NK-92 (cell line): ENCODE measurements at regions not wholly inside any gene's neighbourhood (a gene's known extent, or its start where the extent isn't known, plus 50 kb on each side); places are given as distances from the start of the nearest gene placed in this dataset.
"Not testable (repeated sequence)": the region's sequence is repeated elsewhere in the genome, so short reads cannot be mapped to it uniquely, and the experiment has no call there.

ENCODE experiments used
- DNase-seq: peaks from one replicate; lab custom pipeline; 2025; ENCODE audit not compliant: unreplicated experiment; lab: John Stamatoyannopoulos, UW

- DNase-seq, result no peak
These were observed 184.4 kb upstream of the MEF2C start for GRCh38 chr5:89067362-89067761.

DNA sequence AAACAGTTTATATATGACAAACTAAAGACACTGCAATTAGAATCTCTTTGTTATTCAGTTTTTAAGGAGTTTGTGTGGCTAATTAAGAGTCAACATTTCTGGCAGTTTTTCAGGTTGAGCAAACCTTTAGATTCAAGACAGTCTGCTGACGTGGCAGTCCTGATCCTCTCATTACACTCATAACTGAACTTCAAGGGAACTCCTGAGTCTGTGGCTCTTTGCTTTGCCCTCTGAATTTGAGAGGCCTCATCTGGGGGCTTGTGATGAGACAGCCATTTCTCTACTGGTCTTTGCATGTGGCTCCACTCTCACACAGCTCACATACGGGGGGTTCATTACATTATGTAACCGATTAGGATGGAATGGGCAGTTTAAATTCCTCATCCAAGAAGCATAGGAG, 182.9 kb upstream of the MEF2C start:
- DNase-seq, result no peak

- no peak for DNase-seq
These were observed 181.8 kb upstream of the MEF2C start for GRCh38 chr5:89064736-89065135.

DNA sequence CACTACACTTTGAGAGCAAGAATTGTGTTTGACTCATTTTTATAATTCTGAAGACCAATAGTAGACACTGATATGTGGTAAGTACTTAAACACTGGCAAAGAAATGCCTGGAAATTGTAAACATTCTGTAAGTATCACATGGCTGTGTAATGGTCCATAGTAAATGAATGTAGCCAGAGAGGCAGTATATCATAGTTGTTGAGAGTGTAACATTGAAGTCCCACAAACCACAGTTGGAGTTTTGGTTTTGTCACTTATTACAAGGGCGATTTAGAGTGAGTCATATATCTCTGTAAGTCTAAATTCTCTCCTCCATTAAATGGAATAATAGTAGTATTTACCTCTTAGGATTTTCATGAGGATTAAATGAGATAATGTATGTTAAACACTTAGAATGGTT, 181.1 kb upstream of the MEF2C start:
- DNase-seq, result no peak

DNA sequence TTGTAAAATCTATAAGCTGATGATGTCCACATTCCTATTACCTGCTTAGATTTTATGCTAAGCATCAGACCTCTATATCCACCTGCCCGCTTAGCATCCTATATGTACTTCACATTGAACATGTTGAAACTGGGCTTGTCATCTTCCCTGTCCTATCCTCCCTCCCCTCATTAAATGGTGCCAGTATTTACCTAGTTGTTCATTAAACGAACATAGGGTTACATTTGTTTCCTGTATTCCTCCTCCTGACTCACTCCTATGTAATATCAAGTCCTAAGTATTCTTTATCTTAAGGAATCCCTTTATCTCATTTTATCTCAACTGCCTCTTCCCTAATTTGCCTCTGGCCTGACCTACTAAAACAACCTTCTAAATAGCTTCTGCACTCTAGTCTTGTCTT, 177.8 kb upstream of the MEF2C start:
- no peak for DNase-seq

DNA sequence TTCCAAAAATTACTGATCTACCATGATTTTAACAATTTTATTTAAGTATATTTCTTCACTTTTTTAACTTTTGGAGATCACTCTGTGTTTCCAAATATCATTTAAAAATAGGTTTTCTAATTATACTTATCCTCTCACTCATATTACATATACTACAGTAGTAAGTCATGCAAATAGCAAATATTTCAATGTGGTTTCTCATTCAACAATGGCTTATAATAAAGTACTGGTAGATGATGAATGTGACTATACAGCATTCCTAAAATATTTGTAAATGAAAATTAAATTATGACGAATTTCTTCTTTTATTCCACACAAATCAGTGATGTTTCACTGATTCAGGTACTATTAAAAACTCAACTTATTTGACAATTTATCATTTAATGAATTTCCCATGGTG, 176.3 kb upstream of the MEF2C start:
- no peak for DNase-seq

- no peak for DNase-seq
These were observed 172.7 kb upstream of the MEF2C start for GRCh38 chr5:89055695-89056085.

DNA sequence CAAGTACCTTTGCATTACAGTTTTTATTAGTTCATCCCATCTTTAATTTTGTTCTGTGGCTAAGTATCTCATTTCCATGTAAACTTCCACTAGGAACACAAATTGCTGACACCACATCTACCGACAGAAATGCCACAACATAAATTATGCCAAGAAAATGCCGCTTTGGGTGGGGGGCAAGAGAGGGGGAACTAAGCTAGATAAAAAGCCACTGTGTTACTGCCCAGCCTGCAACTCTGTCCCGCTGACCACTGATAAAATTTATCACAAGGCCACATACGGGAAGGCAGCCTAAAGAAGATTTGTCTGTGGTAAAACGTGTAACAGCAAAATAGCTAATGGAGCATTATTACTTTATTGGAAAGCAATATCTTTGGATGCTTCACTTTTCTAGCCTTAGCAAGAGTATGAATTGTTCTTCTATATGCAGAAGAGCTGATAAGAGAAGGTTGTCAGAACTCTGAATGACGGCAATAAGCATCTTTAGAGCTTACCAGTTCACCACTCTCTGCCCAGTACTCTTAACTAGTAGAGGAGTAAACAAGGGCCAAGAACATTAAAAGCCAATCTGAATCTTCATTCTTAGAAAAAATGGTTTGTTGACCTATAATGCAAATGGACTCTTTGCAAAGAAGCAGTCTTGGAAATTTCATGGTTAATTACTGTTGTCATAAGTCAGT, 172.2 kb upstream of the MEF2C start:
- no peak for DNase-seq

GRCh38 chr5:89053547-89053946, 170.6 kb upstream of the MEF2C start:
- DNase-seq, result no peak

GRCh38 chr5:89050062-89050461, 167.1 kb upstream of the MEF2C start:
- not testable (repeated sequence) for DNase-seq

DNA sequence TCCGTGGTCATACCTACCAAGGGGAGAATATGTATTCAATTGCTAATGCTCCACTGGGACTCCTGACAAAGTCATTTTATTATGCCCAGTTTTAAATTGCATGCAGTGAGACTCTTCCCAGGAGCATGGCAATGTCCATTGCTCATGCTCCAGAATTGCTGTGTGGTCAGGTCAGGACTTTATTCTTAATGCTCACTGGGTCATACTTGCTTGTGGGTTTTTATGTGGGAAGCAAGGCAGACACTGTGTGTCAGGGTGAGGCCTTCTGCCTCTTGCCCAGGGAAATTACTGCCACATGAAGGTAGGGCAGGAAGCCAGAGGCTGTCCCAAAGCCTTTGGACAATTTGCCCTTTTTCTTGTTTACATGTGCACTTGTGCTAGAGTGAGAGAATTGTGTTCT, 164.6 kb upstream of the MEF2C start:
- DNase-seq, result no peak

DNA sequence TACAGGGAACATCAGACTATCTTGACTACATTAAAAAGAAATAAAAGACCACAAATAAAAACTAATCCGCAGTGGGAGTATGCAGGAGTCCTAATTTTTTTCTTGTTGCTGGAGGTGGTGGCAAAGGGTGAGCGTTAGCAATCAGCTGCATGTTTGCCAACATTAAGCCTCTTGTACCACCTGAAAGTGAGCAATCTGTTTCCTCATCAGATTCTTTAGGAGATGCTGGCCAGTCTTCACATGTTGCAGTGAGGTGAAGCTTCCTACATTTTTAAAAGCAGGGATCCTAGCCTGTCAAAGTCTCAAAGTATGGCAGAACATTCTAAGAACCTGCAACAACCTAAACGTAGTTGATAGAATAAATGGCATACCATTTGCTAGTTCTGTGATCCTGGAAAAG, 162.2 kb upstream of the MEF2C start:
- no peak for DNase-seq

DNA sequence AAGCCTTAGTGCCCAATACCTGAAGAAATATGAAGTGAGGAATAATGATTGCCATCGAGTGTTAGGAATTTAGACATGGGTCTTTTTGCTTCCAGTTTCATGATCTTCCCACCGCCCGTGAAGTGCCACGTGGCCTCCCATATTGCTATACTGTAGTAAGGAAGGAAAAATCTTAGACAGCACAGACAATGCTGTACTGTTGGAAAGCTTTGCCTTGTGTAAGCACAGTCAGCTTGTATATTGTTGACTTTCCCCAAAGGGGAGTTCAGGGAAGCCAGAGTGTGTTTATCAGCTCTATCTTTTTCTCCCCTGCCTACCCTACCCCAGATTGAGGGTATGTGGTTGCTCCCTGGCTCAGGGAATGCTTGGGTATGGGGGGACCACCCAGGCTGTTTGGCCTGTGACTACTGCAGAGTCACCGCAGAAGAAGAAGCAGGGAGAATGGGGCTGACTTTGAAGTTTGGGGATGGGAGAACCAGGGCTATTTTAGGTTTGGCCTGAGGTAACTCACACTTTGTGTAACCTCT, 161.8 kb upstream of the MEF2C start:
- no peak for DNase-seq

GRCh38 chr5:89043676-89044075, 160.7 kb upstream of the MEF2C start:
- DNase-seq, result no peak

DNA sequence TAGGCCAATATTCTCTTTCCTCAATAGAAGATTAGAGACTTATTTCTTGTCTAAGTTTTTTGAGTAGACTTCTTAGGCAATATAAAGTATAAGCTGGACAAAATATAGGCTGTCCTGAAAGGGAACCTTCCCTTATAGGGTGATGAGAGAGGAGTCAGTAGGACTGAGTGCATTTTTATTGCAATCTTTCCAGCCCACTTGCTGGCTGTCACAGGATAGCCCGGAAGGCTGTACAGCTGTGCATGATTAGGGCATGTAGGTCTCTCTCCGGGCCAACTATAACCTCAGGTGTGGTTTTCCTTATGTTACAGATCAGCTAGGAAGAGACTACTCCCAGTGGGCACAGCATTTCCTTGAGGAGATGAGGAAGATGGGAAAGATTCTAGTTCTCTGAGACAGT, 159.8 kb upstream of the MEF2C start:
- DNase-seq, result no peak

- no peak for DNase-seq
These were observed 159.0 kb upstream of the MEF2C start for GRCh38 chr5:89041976-89042375.

GRCh38 chr5:89041249-89041779, 158.3 kb upstream of the MEF2C start:
- no peak for DNase-seq

- DNase-seq, result no peak
These were observed 153.9 kb upstream of the MEF2C start for GRCh38 chr5:89036704-89037489.

- no peak for DNase-seq
These were observed 153.2 kb upstream of the MEF2C start for GRCh38 chr5:89036166-89036565.

- DNase-seq, result no peak
These were observed 151.6 kb upstream of the MEF2C start for GRCh38 chr5:89034588-89034987.

DNA sequence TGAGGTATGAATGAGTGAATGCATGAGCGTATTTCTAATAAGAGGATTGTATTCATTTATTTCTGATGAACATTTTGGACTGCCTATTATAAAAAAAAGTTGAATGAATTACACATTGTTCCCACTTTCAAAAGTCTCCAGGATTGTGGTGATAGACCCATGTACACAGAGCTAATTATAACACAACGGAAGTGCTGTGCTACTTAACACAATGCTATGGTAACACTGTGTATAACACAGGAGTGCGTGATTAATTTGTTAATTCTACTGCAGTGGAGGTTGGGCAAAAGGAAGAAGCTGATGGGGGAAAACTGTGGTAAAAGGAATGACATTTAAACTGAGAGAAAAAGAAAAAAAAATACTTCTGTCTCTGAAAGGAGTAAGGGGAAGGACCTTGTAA, 147.8 kb upstream of the MEF2C start:
- no peak for DNase-seq

- no peak for DNase-seq
These were observed 145.8 kb upstream of the MEF2C start for GRCh38 chr5:89028595-89029285.
